ENCODE measurements at regions not wholly inside any gene's neighbourhood (a gene's known extent, or its start where the extent isn't known, plus 50 kb on each side); places are given as distances from the start of the nearest gene placed in this dataset.

GRCh38 chr7:125823538-125823937, 893.9 kb upstream of the POT1 start:
- no peaks in the 10 kb centered on the region for H4K20me1 ChIP-seq (replicated peaks; ENCODE audit: control insufficient read depth, insufficient read depth, low read length)
- no peak overlapping the region for H2AFZ ChIP-seq (ENCODE audit: low read depth, low read length)
- H3K4me1 ChIP-seq (replicated peaks in 1 of 2; ENCODE audit: control insufficient read depth in 2 of 2, insufficient read depth in 2 of 2, low read length in 2 of 2) = no peaks in the 10 kb centered on the region
- intact Hi-C loops (cut with micrococcal nuclease) (no loop called here), in situ Hi-C loops (cut with MboI) (no loop called here)
- H3K36me3 ChIP-seq (ENCODE audit: control insufficient read depth, insufficient read depth, low read length) = no peaks in the 10 kb centered on the region
- H3K27me3 ChIP-seq (ENCODE audit: control insufficient read depth in 2 of 2, insufficient read depth in 2 of 2, low read length in 2 of 2) = no peaks in the 10 kb centered on the region
- no peak for TF ChIP-seq ELK3 (CRISPR knock-in tag; IDR thresholded peaks at IDR 0.05)
- TF ChIP-seq MTA2 (IDR thresholded peaks at IDR 0.05; ENCODE audit: low read depth) = no peak
- no peak for TF ChIP-seq ZNF707 (CRISPR knock-in tag; conservative IDR thresholded peaks at IDR 0.05)
- TF ChIP-seq NFYB (IDR thresholded peaks at IDR 0.05; ENCODE audit: extremely low read depth, insufficient read length) = no peak
- TF ChIP-seq TBL1XR1 (IDR thresholded peaks at IDR 0.05; ENCODE audit: low read length in 2 of 2) = no peak
- TF ChIP-seq CREB3 (tag; conservative IDR thresholded peaks at IDR 0.05; ENCODE audit: low read depth) = no peak
- no peak for TF ChIP-seq CBX8 (IDR thresholded peaks at IDR 0.05; ENCODE audit: borderline replicate concordance, extremely low read depth, low read depth, low read length, poor library complexity, severe bottlenecking)
- TF ChIP-seq RAD51 (IDR thresholded peaks at IDR 0.05; ENCODE audit: borderline replicate concordance, low read depth) = no peak
- no peak for TF ChIP-seq HNRNPK (IDR thresholded peaks at IDR 0.05; ENCODE audit: low read depth, low read length, poor library complexity, severe bottlenecking)
- TF ChIP-seq SIN3B (IDR thresholded peaks at IDR 0.05; ENCODE audit: low read depth) = no peak
- TF ChIP-seq NFIX (CRISPR knock-in tag; IDR thresholded peaks at IDR 0.05; ENCODE audit: low read depth) = no peak
- no peak for TF ChIP-seq NR2C1 (IDR thresholded peaks at IDR 0.05)
- no peak for TF ChIP-seq NR2C1 (tag; IDR thresholded peaks at IDR 0.05)
- TF ChIP-seq MXI1 (IDR thresholded peaks at IDR 0.05; ENCODE audit: low read depth, low read length) = no peak
- TF ChIP-seq CCAR2 (IDR thresholded peaks at IDR 0.05; ENCODE audit: low read depth, low read length) = no peak
- no peak for TF ChIP-seq TRIM24 (IDR thresholded peaks at IDR 0.05)
- TF ChIP-seq ZNF75A (CRISPR knock-in tag; IDR thresholded peaks at IDR 0.05) = no peak
- no peak for TF ChIP-seq FOXJ3 (CRISPR knock-in tag; IDR thresholded peaks at IDR 0.05)
- TF ChIP-seq SIX5 (IDR thresholded peaks at IDR 0.05; ENCODE audit: borderline replicate concordance in 1 of 2, insufficient read depth in 1 of 2, low read depth in 1 of 2, low read length in 2 of 2) = no peak
- no peak for TF ChIP-seq HCFC1 (IDR thresholded peaks at IDR 0.05; ENCODE audit: low read depth, low read length)
- no peak for TF ChIP-seq TAF1 (IDR thresholded peaks at IDR 0.05; ENCODE audit: control insufficient read depth, extremely low read depth, insufficient read depth, low read length, severe bottlenecking)
- DNase-seq (ENCODE audit: extremely low read depth in 1 of 4, low spot score in 3 of 4) (no peak), FAIRE-seq (no peak), ATAC-seq (no peak)
- BruUV-seq (replicated peaks) = no TSS peak
- H3K9me3 ChIP-seq (replicated peaks; ENCODE audit: control insufficient read depth, insufficient read depth, low read depth, low read length) = no peaks in the 10 kb centered on the region
- POLR2A ChIA-PET = no interaction called here
- H3K9me1 ChIP-seq (ENCODE audit: control insufficient read depth, insufficient read depth, low read length) = no peaks in the 10 kb centered on the region
- CTCF ChIA-PET (ENCODE audit: low intra/inter-chr PET ratio) = no interaction called here
- H3K4me3 ChIP-seq = no peak overlapping the region
- H3K27ac ChIP-seq (ENCODE audit: extremely low read depth, low read depth, low read length) = no peak overlapping the region
- no peaks in the 10 kb centered on the region for H3K79me2 ChIP-seq (ENCODE audit: control insufficient read depth, insufficient read depth, low read length)
- H3K4me2 ChIP-seq (ENCODE audit: insufficient read depth, low read length) = no peak overlapping the region
- H3K9ac ChIP-seq (ENCODE audit: insufficient read depth in 1 of 2, low read depth in 2 of 2, low read length in 2 of 2) = no peak overlapping the region
